Heart right ventricle (tissue), 16 donors: ENCODE measurements at regions not wholly inside any gene's neighbourhood (a gene's known extent, or its start where the extent isn't known, plus 50 kb on each side); places are given as distances from the start of the nearest gene placed in this dataset.
"Not testable (repeated sequence)": the region's sequence is repeated elsewhere in the genome, so short reads cannot be mapped to it uniquely, and the experiment has no call there.

Source experiments
- ATAC-seq, 8 donors: fragments of 200-7000 bp; cut with Tn5 transposase; one replicate each; pipeline ENCODE4 v1.9.1; 2020; ENCODE audit warnings: mild to moderate bottlenecking in 8 of 8, moderate library complexity in 8 of 8, moderate number of reproducible peaks in 1 of 8
- DNase-seq, 2 donors: peaks; one replicate each; pipeline ENCODE4 v3.0.0-alpha.2; 2020
- H3K27ac ChIP-seq, 10 donors: fragments of 200-600 bp; sonication (generic) in 2 of 10; one replicate each; pipeline versions ENCODE4 v1.5.0 to v1.8.0; 2020 to 2022; ENCODE audit warnings: mild to moderate bottlenecking in 3 of 10
- H3K27me3 ChIP-seq, 7 donors: fragments of 200-600 bp; one replicate each; pipeline ENCODE4 v1.8.0; 2021 to 2022; ENCODE audit warnings: mild to moderate bottlenecking in 2 of 7
- H3K36me3 ChIP-seq, 9 donors: fragments of 200-600 bp; sonication (generic) in 1 of 9; one replicate each; pipeline versions ENCODE4 v1.5.0 to v1.8.0; 2020 to 2022; ENCODE audit warnings: mild to moderate bottlenecking in 2 of 9
- H3K4me1 ChIP-seq, 9 donors: fragments of 200-600 bp; sonication (generic) in 1 of 9; one replicate each; pipeline versions ENCODE4 v1.5.0 to v1.8.0; 2020 to 2022; ENCODE audit warnings: mild to moderate bottlenecking in 4 of 9
- H3K4me3 ChIP-seq, 10 donors: fragments of 200-600 bp; sonication (generic) in 2 of 10; one replicate each; pipeline versions ENCODE4 v1.5.0 to v1.8.0; 2020 to 2022; ENCODE audit warnings: mild to moderate bottlenecking in 7 of 10, moderate library complexity in 2 of 10
- H3K9me3 ChIP-seq, 11 donors: fragments of 200-600 bp in 10 of 11; sonication (generic) in 2 of 11; one replicate each; pipeline versions ENCODE4 v1.5.0 to v1.8.0; 2013 to 2022; ENCODE audit warnings: mild to moderate bottlenecking in 2 of 11, control low read depth in 1 of 11, moderate library complexity in 1 of 11
- WGBS, 2 donors: extraction: QIAGEN DNeasy Blood & Tissue Kit; methylation state at CpG; one replicate each; pipeline ENCODE4 v1.1.7; 2013; ENCODE audit warnings: inconsistent platforms in 1 of 2; 5-methylcytosine and 5-hydroxymethylcytosine counted together
- intact Hi-C, 10 donors: fragments of 100-400 bp; cut with DNase I; formaldehyde crosslinking; loops; one replicate each; pipeline versions ENCODE4 v1.11.1 to v1.14.2; 2022
- TF ChIP-seq, protein P1 (sequence below), 9 donors: fragments of 200-600 bp; sonication (generic) in 2 of 9; IDR thresholded peaks; one replicate each; pipeline versions ENCODE4 v1.5.0 to v1.8.0; 2021 to 2022; ENCODE audit warnings: antibody characterized with exemption in 9 of 9, mild to moderate bottlenecking in 5 of 9, moderate library complexity in 1 of 9
- donor health status: Arrhythmogenic right ventricular cardiomyopathy.
- donor health status: ischemic (EF 13 %, LVEDD 7.1; RV severe dilation, severe dysfunction).
- donor health status: healthy with polysubstance abuse.
- donor health status: DM: no; HTN: yes; CAD: no.
- donor health status: DM: no; HTN: no; CAD: no.
- donor health status: ischemic (EF 25% LVEDD 6.9; RV normal size, moderate dysfunction).
- donor health status: ischemic (EF 25% LVEDD 5.7; RV mildly dilated, moderate dysfunction).
- donor health status: healthy.
- donor health status: DM: yes; HTN: yes; CAD: no.
- donor health status: Ischemic cardiomyopathy.
- donor health status: ischemic (EF 35%, LVEDD 5.7; RV mildly dilated, moderate dysfunction).
- donor health status: nonischemic (EF 11% LVEDD 7.7; RV severe dilation, severe dysfunction).
- donor health status: DM: yes; HTN: yes; CAD: no.
- donor health status: PGD.
- donor health status: ischemic (EF 29% LVEDD 5.4; RV normal size, mild dysfunction).
- donor health status: nonischemic (EF 23%, LVEDD 6.1; RV moderate dilation, normal function).

DNA sequence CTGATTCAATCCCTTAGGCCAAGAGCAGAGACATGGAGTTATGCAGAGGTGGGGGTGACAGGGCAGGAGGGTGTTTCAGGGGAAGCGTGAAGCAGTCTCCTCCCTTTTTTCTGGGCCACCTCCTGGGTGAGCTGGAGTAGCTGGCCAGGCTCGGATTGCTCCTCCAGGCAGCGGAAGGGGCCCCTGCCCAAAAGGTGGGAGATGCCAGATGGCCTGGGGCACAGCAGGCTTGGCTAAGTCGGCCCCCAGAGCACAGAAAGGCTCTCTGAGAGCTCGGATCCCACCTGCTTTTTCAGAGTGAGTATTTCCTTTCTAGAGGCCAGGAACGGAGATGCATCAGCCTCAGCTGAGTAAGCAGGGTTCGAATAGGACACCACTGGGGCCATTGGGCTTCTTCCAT, 196.9 kb downstream of the ANKRD30B start:
- Histone ChIP-seq H3K4me3 (no peak overlapping the region), H3K27ac (no peak overlapping the region), H3K27me3 (peaks cover 0 to 6% (median 2%) of the 10 kb centered on the region in 7 donors), H3K9me3 (no peaks in the 10 kb centered on the region), H3K36me3 (no peaks in the 10 kb centered on the region), H3K4me1 (no peaks in the 10 kb centered on the region)
- intact Hi-C loops = no loop called here
- TF ChIP-seq, protein P1, sequence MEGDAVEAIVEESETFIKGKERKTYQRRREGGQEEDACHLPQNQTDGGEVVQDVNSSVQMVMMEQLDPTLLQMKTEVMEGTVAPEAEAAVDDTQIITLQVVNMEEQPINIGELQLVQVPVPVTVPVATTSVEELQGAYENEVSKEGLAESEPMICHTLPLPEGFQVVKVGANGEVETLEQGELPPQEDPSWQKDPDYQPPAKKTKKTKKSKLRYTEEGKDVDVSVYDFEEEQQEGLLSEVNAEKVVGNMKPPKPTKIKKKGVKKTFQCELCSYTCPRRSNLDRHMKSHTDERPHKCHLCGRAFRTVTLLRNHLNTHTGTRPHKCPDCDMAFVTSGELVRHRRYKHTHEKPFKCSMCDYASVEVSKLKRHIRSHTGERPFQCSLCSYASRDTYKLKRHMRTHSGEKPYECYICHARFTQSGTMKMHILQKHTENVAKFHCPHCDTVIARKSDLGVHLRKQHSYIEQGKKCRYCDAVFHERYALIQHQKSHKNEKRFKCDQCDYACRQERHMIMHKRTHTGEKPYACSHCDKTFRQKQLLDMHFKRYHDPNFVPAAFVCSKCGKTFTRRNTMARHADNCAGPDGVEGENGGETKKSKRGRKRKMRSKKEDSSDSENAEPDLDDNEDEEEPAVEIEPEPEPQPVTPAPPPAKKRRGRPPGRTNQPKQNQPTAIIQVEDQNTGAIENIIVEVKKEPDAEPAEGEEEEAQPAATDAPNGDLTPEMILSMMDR (IDR thresholded peaks at IDR 0.05) = no peak
- DNase-seq (no peak), ATAC-seq (no peak)
- WGBS, 2 donors = 70 to 75% methylated on average over 7 of the region's 7 CpGs

DNA sequence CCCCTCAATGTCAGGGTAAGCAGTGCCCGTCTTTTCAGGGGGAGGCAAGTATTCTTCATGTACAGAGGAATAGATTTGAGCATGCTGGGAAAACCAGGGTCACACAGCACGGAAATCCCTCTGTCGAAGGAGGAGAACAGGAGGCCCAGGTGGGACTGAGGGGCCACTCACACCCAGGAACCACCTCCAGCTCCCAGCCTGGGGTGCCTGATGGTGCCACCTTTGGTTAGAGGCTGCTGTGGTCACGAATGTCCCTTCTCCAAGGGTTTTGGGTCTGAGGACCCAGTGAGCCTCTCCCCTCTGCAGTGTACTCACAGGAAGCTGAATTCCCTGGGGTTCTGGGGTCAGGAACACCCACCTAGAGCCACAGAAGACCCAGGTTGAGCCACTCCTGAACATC, 197.3 kb downstream of the ANKRD30B start:
- intact Hi-C loops = no loop called here
- ATAC-seq = no peak
- 68 to 69% methylated on average over 4 of the region's 4 CpGs for WGBS, 2 donors
- Histone ChIP-seq H3K27ac (no peak overlapping the region), H3K27me3 (peaks cover 0 to 6% (median under 1%) of the 10 kb centered on the region in 7 donors), H3K4me3 (no peak overlapping the region), H3K36me3 (no peaks in the 10 kb centered on the region), H3K9me3 (no peaks in the 10 kb centered on the region), H3K4me1 (no peaks in the 10 kb centered on the region)
- TF ChIP-seq, protein P1 (IDR thresholded peaks at IDR 0.05) = no peak
- no peak for DNase-seq

DNA sequence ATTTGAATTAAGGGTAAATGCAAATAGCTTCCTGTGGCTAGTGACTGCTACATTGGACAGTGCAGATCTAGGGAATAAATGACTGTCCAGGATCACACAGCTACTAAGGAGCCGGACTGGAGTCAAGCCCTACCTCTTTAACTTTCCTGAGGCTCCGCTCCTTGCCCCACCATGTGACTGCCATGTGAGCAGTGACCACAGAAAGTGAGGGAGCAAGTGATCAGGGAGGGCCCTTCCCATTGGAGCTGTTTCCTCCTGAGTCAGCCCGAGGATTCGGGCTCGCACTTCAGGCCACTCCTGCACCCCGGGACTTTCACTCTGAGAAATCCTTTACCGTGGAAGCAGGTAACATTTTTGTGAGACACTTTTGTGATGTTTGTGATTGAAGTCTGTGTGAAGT, 198.0 kb downstream of the ANKRD30B start:
- DNase-seq = no peak
- H3K27ac ChIP-seq = no peak overlapping the region
- no peak overlapping the region for H3K4me3 ChIP-seq
- 86 to 88% methylated on average over 7 of the region's 7 CpGs for WGBS, 2 donors
- no peaks in the 10 kb centered on the region for H3K36me3 ChIP-seq
- H3K4me1 ChIP-seq = no peaks in the 10 kb centered on the region
- H3K27me3 ChIP-seq = peaks cover 0 to 6% (median 0%) of the 10 kb centered on the region in 7 donors
- H3K9me3 ChIP-seq = no peaks in the 10 kb centered on the region
- TF ChIP-seq, protein P1 (IDR thresholded peaks at IDR 0.05) = no peak
- ATAC-seq = no peak
- intact Hi-C loops = no loop called here

DNA sequence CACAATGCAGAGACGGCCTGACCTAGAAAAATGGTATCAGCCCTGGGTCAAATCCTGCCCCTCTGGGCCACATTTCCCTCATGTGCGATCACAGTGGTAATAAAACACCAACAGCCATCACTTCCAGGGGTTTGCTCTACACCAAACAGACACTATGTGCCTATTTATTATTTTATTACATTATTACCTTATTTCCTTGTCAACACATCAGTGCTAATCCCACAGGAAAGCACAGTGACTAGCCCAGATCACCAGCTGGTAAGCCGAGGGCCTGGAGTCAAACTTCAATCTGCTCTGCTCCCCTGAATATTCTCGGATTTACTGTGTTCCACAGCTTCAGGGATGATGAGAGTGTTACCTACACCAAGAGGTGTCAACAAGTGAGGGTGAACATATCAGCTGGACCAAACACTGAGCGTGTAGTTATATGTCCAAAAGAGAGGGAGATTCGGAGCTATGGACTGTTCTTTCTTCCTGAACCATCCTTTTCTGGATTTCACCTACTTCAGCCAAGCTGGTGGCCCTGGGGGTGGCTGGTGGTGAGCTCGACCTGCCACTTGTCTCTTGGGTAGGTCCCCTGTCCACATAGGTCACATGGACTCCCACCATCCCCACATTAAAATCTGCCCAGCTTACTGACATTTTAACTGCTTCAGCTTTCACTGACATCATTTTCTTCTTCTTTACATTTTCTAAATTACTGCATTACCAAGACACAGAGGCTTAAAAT, 198.9 kb downstream of the ANKRD30B start:
- intact Hi-C loops, DNase-seq: not testable (repeated sequence)
- 57% methylated on average over 7 of the region's 7 CpGs for WGBS, 2 donors

GRCh38 chr18:14947482-14948162, 199.7 kb downstream of the ANKRD30B start:
- Histone ChIP-seq H3K27me3 (no peaks in the 10 kb centered on the region), H3K36me3 (no peaks in the 10 kb centered on the region), H3K4me3 (no peak overlapping the region), H3K4me1 (no peaks in the 10 kb centered on the region), H3K27ac (no peak overlapping the region), H3K9me3 (no peaks in the 10 kb centered on the region)
- DNase-seq = no peak
- TF ChIP-seq, protein P1 (IDR thresholded peaks at IDR 0.05) = no peak
- ATAC-seq = no peak
- intact Hi-C loops = no loop called here
- 73 to 78% methylated on average over 8 of the region's 8 CpGs for WGBS, 2 donors

More for the DNA sequence above, 198.9 kb downstream of the ANKRD30B start:
- not testable (repeated sequence) for H3K27ac ChIP-seq, ATAC-seq, H3K36me3 ChIP-seq, H3K4me1 ChIP-seq, H3K27me3 ChIP-seq, H3K9me3 ChIP-seq, H3K4me3 ChIP-seq
